Body of pancreas (tissue), 4 donors: ENCODE measurements at regions not wholly inside any gene's neighbourhood (a gene's known extent, or its start where the extent isn't known, plus 50 kb on each side); places are given as distances from the start of the nearest gene placed in this dataset.
"Not testable (repeated sequence)": the region's sequence is repeated elsewhere in the genome, so short reads cannot be mapped to it uniquely, and the experiment has no call there.

Experiments used
- ATAC-seq: fragments of 150-250 bp; one replicate; pipeline ENCODE4 v1.9.1; 2016
- DNase-seq, 4 donors: peaks; one replicate each; pipeline ENCODE4 v3.0.0-alpha.2; 2019
- H3K27ac ChIP-seq, 4 donors: fragments of 200-600 bp; sonication (generic); 1 replicate in 3 of 4; 2 replicates in 1 of 4; pipeline versions ENCODE4 v1.5.1 to v1.6.1; 2016 to 2019; ENCODE audit warnings: mild to moderate bottlenecking in 1 of 4, mixed read lengths in 1 of 4, moderate library complexity in 1 of 4
- H3K27me3 ChIP-seq, 2 donors: fragments of 200-600 bp; sonication (generic); one replicate each; pipeline ENCODE4 v1.6.0; 2016; ENCODE audit warnings: mild to moderate bottlenecking in 1 of 2
- H3K36me3 ChIP-seq, 2 donors: fragments of 200-600 bp; sonication (generic); replicated peaks in 1 of 2; 2 replicates each; pipeline ENCODE4 v1.5.1; 2016; ENCODE audit warnings: low read depth in 2 of 2; ENCODE audit not compliant: insufficient read depth in 1 of 2
- H3K4me1 ChIP-seq: fragments of 200-600 bp; sonication (generic); one replicate; pipeline ENCODE4 v1.6.0; 2016
- H3K4me3 ChIP-seq, 2 donors: fragments of 200-600 bp; sonication (generic); 1 replicate in 1 of 2; 2 replicates in 1 of 2; pipeline ENCODE4 v1.5.1; 2016 to 2019
- H3K9me3 ChIP-seq, 3 donors: fragments of 200-600 bp; sonication (generic); 1 replicate in 2 of 3; 2 replicates in 1 of 3; pipeline ENCODE4 v1.5.1; 2016
- CTCF ChIP-seq, 7 experiments: fragments of 450-650 bp in 4 of 7; fragments of 200-600 bp in 3 of 7; sonication (generic) in 3 of 7; IDR thresholded peaks; one replicate each; pipeline ENCODE4 v1.5.1; 2016 to 2019; ENCODE audit warnings: antibody characterized with exemption in 7 of 7
- POLR2A ChIP-seq, 3 donors: fragments of 450-650 bp; IDR thresholded peaks; one replicate each; pipeline ENCODE4 v1.6.1; 2016; ENCODE audit warnings: antibody characterized with exemption in 3 of 3, mild to moderate bottlenecking in 2 of 3
- WGBS, 2 donors: methylation state at CpG; one replicate each; pipeline ENCODE4 v1.1.5; 2017; 5-methylcytosine and 5-hydroxymethylcytosine counted together
- intact Hi-C: fragments of 100-400 bp; cut with DNase I; formaldehyde crosslinking; loops from one replicate; pipeline ENCODE4 v1.15.1; 2023

GRCh38 chr3:86381247-86381646 is 609.7 kb downstream of the VGLL3 start:
- no peak overlapping the region for H3K27ac ChIP-seq
- no peaks in the 10 kb centered on the region for H3K4me1 ChIP-seq
- H3K9me3 ChIP-seq = no peaks in the 10 kb centered on the region
- no peak for DNase-seq
- ATAC-seq = no peak
- 62 to 71% methylated on average over 2 of the region's 2 CpGs for WGBS, 2 donors
- no peak overlapping the region for H3K4me3 ChIP-seq
- H3K36me3 ChIP-seq = no peaks in the 10 kb centered on the region
- intact Hi-C loops = no loop called here
- TF ChIP-seq POLR2A (IDR thresholded peaks at IDR 0.05) = no peak
- no peak for TF ChIP-seq CTCF (IDR thresholded peaks at IDR 0.05)
- no peaks in the 10 kb centered on the region for H3K27me3 ChIP-seq

GRCh38 chr3:86379280-86379679 is 611.7 kb downstream of the VGLL3 start:
- Histone ChIP-seq H3K36me3 (no peaks in the 10 kb centered on the region), H3K4me1 (no peaks in the 10 kb centered on the region), H3K27me3 (no peaks in the 10 kb centered on the region), H3K27ac (no peak overlapping the region), H3K4me3 (no peak overlapping the region), H3K9me3 (no peaks in the 10 kb centered on the region)
- no peak for ATAC-seq
- intact Hi-C loops = no loop called here
- DNase-seq = no peak
- TF ChIP-seq CTCF (IDR thresholded peaks at IDR 0.05) = no peak
- no peak for TF ChIP-seq POLR2A (IDR thresholded peaks at IDR 0.05)
- WGBS, 2 donors = 29 to 37% methylated on average over 2 of the region's 2 CpGs

DNA sequence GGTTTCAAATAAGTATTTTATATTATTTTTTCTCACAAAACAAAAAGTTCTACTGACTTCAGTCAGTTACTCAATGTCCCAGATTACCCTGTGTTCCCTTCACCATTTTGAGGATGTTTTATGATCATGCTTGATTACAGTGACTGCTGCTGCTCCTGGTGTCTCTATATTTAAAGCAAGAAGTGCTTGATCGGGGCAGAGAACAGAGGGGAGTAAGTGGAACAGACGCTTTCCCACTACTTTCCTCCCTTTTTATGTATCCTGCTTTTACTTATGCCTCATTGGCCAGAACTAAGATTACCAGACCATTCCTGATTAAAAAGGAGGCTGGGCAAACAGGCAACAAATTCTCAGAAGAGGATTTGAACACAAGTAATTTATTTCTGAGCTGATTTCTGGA is 612.1 kb downstream of the VGLL3 start:
- DNase-seq = no peak
- H3K27me3 ChIP-seq = no peaks in the 10 kb centered on the region
- no peak overlapping the region for H3K4me3 ChIP-seq
- no peaks in the 10 kb centered on the region for H3K36me3 ChIP-seq
- H3K9me3 ChIP-seq = no peaks in the 10 kb centered on the region
- no peaks in the 10 kb centered on the region for H3K4me1 ChIP-seq
- TF ChIP-seq CTCF (IDR thresholded peaks at IDR 0.05) (no peak), POLR2A (IDR thresholded peaks at IDR 0.05) (no peak)
- H3K27ac ChIP-seq = no peak overlapping the region
- intact Hi-C loops = no loop called here
- no peak for ATAC-seq
- 69 to 76% methylated on average over 2 of the region's 2 CpGs for WGBS, 2 donors

GRCh38 chr3:86335566-86335965 is 655.4 kb downstream of the VGLL3 start:
- H3K27me3 ChIP-seq, H3K27ac ChIP-seq, H3K9me3 ChIP-seq, intact Hi-C loops, ATAC-seq, H3K36me3 ChIP-seq, DNase-seq, H3K4me1 ChIP-seq, H3K4me3 ChIP-seq: not testable (repeated sequence)
- 77 to 81% methylated on average over 6 of the region's 6 CpGs for WGBS, 2 donors

DNA sequence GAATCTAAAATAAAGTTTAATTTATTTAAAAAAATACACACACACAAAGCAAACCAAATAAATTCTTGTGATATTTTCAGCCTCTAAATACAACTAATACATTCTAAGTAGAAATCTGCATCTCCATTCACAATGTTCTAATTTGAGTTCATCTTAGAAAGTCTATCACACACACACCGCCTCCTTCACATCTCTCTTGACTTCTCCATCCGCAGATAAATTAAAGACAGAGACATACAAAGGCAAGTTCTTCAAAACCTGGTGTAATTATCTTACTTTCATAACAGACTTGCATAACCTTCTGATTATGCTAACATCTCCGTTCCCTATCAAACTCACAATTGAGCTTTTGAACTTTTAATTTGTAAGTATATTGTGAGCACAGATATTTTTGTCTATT is 657.3 kb downstream of the VGLL3 start:
- no peaks in the 10 kb centered on the region for H3K27me3 ChIP-seq
- no peaks in the 10 kb centered on the region for H3K9me3 ChIP-seq
- H3K4me3 ChIP-seq = no peak overlapping the region
- 77 to 81% methylated on average over 3 of the region's 3 CpGs for WGBS, 2 donors
- no peaks in the 10 kb centered on the region for H3K36me3 ChIP-seq
- TF ChIP-seq POLR2A (IDR thresholded peaks at IDR 0.05) (no peak), CTCF (IDR thresholded peaks at IDR 0.05) (no peak)
- ATAC-seq = no peak
- no peak for DNase-seq
- no peak overlapping the region for H3K27ac ChIP-seq
- H3K4me1 ChIP-seq = no peaks in the 10 kb centered on the region
- intact Hi-C loops = no loop called here
